ENCODE measurements at regions not wholly inside any gene's neighbourhood (a gene's known extent, or its start where the extent isn't known, plus 50 kb on each side); places are given as distances from the start of the nearest gene placed in this dataset.

- DNase-seq, result no peak
- Histone ChIP-seq H3K4me3 (no peak overlapping the region), H3K27ac (no peak overlapping the region), H3K4me1 (peaks cover 0 to 29% (median 4%) of the 10 kb centered on the region in 4 donors), H3K36me3 (no peaks in the 10 kb centered on the region), H3K27me3 (no peaks in the 10 kb centered on the region), H3K9me3 (no peaks in the 10 kb centered on the region)
- intact Hi-C loops (cut with DNase I; ENCODE audit: low total_unique reads), result no loop called here
- TF ChIP-seq, protein P1, sequence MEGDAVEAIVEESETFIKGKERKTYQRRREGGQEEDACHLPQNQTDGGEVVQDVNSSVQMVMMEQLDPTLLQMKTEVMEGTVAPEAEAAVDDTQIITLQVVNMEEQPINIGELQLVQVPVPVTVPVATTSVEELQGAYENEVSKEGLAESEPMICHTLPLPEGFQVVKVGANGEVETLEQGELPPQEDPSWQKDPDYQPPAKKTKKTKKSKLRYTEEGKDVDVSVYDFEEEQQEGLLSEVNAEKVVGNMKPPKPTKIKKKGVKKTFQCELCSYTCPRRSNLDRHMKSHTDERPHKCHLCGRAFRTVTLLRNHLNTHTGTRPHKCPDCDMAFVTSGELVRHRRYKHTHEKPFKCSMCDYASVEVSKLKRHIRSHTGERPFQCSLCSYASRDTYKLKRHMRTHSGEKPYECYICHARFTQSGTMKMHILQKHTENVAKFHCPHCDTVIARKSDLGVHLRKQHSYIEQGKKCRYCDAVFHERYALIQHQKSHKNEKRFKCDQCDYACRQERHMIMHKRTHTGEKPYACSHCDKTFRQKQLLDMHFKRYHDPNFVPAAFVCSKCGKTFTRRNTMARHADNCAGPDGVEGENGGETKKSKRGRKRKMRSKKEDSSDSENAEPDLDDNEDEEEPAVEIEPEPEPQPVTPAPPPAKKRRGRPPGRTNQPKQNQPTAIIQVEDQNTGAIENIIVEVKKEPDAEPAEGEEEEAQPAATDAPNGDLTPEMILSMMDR (IDR thresholded peaks at IDR 0.05), result no peak
Observed at GRCh38 chr6:71656121-71656520, 230.2 kb upstream of the RIMS1 start.

DNA sequence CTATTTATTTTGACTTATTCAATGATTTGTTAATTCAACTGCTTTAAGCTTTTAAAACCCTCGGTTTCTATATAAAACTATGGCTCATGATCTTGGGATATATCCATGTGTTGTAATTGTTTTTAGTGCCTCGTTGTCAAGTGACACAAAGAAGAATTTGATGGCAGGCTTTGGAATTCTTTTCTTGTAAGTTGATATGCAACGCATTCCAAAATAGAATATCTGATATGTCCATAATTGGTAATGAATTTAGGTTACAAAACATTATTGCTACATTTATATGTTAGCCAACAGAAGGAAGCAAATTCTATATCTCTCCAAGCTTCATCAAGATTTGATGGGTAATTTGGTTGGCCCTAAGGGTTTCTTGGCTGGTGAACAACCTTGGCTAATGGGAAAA is 220.4 kb upstream of the RIMS1 start:
- Histone ChIP-seq H3K4me3 (no peak overlapping the region), H3K9me3 (no peaks in the 10 kb centered on the region), H3K27me3 (no peaks in the 10 kb centered on the region), H3K27ac (no peak overlapping the region), H3K4me1 (no peaks in the 10 kb centered on the region), H3K36me3 (no peaks in the 10 kb centered on the region)
- TF ChIP-seq, protein P1 (IDR thresholded peaks at IDR 0.05), result no peak
- DNase-seq, result no peak
- intact Hi-C loops (cut with DNase I; ENCODE audit: low total_unique reads), result no loop called here

GRCh38 chr6:71672876-71673275 is 213.5 kb upstream of the RIMS1 start:
- no peak overlapping the region for H3K27ac ChIP-seq
- TF ChIP-seq, protein P1 (IDR thresholded peaks at IDR 0.05), result no peak
- H3K4me3 ChIP-seq, result no peak overlapping the region
- intact Hi-C loops (cut with DNase I; ENCODE audit: low total_unique reads), result no loop called here
- DNase-seq, result no peak
- H3K36me3 ChIP-seq, result no peaks in the 10 kb centered on the region
- H3K9me3 ChIP-seq, result no peaks in the 10 kb centered on the region
- no peaks in the 10 kb centered on the region for H3K4me1 ChIP-seq
- no peaks in the 10 kb centered on the region for H3K27me3 ChIP-seq

- Histone ChIP-seq H3K4me3 (no peak overlapping the region), H3K9me3 (no peaks in the 10 kb centered on the region), H3K27ac (no peak overlapping the region), H3K27me3 (no peaks in the 10 kb centered on the region), H3K4me1 (peaks cover 0 to 6% (median 3%) of the 10 kb centered on the region in 4 donors), H3K36me3 (no peaks in the 10 kb centered on the region)
- DNase-seq, result no peak
- TF ChIP-seq, protein P1 (IDR thresholded peaks at IDR 0.05), result no peak
- intact Hi-C loops (cut with DNase I; ENCODE audit: low total_unique reads), result no loop called here
Observed at GRCh38 chr6:71675386-71675785, 211.0 kb upstream of the RIMS1 start.

DNA sequence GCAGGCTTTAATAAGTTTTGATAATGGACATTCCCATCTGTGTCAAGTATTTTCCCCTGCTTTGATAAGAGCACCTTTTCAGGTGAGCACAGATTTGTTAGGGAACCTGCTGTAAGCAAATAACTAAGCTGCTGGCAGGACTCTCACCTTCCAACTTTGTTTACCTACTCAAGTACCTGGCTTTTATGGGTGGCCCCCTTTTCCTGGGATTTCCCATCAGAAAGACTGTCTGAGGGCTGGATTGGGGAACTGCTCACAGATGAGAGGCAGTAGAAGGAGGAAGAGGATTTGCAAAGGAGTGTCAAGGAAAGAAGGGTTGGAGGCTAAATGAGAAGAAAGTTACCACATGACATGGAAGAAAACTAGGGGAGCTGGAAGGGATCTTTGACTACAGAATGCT is 210.1 kb upstream of the RIMS1 start:
- Histone ChIP-seq H3K36me3 (no peaks in the 10 kb centered on the region), H3K9me3 (no peaks in the 10 kb centered on the region), H3K4me1 (peaks cover 0 to 6% (median 3%) of the 10 kb centered on the region in 4 donors), H3K4me3 (no peak overlapping the region), H3K27ac (no peak overlapping the region), H3K27me3 (no peaks in the 10 kb centered on the region)
- no peak for DNase-seq
- intact Hi-C loops (cut with DNase I; ENCODE audit: low total_unique reads), result no loop called here
- TF ChIP-seq, protein P1 (IDR thresholded peaks at IDR 0.05), result no peak

- Histone ChIP-seq H3K27me3 (no peaks in the 10 kb centered on the region), H3K9me3 (no peaks in the 10 kb centered on the region), H3K27ac (no peak overlapping the region), H3K4me3 (no peak overlapping the region), H3K36me3 (no peaks in the 10 kb centered on the region), H3K4me1 (peaks cover 0 to 6% (median 3%) of the 10 kb centered on the region in 4 donors)
- TF ChIP-seq, protein P1 (IDR thresholded peaks at IDR 0.05), result no peak
- intact Hi-C loops (cut with DNase I; ENCODE audit: low total_unique reads), result no loop called here
- DNase-seq, result no peak
Observed at GRCh38 chr6:71678091-71678490, 208.3 kb upstream of the RIMS1 start.

All from tibial artery (tissue), 4 donors.